NCI-H1694 treated with DMSO at 0.1 percent for 48 hours (cell line): ENCODE measurements at regions not wholly inside any gene's neighbourhood (a gene's known extent, or its start where the extent isn't known, plus 50 kb on each side); places are given as distances from the start of the nearest gene placed in this dataset.
"Not testable (repeated sequence)": the region's sequence is repeated elsewhere in the genome, so short reads cannot be mapped to it uniquely, and the experiment has no call there.

Experiments
- DNase-seq: peaks from one replicate; lab custom pipeline; 2025; lab: John Stamatoyannopoulos, UW

GRCh38 chr12:105524961-105525360 lies 194.5 kb downstream of the C12orf75 start:
- no peak for DNase-seq

GRCh38 chr12:105534068-105534467 lies 203.6 kb downstream of the C12orf75 start:
- no peak for DNase-seq

DNA sequence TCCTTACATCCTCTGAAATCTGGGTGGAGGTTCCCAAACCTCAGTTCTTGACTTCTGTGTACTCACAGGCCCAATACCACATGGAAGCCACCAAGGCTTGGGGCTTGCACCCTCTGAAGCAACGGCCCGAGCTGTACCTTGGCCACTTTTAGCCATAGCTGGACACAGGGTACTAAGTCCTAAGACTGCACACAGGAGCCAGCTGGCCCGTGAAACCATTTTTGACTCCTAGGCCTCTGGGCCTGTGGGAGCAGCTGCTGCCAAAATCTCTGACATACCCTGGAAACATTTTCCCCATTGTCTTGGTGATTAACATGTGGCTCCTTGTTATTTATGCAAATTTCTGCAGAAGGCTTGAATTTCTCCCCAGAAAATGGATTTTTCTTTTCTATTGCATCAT lies 204.5 kb downstream of the C12orf75 start:
- not testable (repeated sequence) for DNase-seq

GRCh38 chr12:105538880-105539279 lies 208.4 kb downstream of the C12orf75 start:
- DNase-seq: no peak

DNA sequence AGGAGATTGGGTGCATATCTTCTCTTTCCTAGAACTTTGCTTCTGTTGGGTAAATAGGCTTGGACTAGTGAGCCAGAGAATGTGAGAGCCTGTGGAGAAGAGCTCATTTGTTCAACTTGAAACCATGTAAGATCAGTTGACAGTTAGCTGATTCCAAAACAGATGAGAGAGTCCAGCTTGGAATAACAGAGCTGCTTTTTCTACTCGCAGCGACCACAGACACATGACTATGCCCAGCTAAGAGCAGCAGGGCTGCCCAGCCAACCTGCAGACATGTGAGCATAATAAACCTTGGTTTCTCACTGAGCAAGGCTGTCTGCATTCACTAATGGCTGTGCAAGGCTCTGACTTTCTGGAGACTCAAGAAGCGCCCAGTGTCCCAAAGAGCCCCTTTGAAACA lies 209.2 kb downstream of the C12orf75 start:
- DNase-seq: no peak

DNA sequence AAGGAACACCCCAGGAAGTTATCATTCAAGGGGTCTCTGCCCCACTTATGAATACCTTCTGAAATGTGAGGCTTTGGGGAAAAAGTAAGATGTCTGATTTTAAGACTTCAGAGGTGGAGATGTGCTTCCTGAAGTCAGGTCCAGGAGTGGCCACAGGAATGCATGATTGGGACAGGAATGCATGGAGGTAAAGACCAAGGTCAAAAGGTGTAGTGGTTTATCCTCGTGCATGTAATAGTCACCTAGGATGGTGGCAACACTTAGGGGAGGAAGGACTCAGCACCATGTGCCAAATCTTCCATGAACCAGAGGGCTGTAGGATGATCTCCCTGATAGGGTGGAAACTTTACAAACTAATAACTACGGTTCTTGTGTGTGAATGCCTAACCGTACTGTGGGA lies 217.3 kb downstream of the C12orf75 start:
- no peak for DNase-seq

GRCh38 chr12:105548626-105549025 lies 218.1 kb downstream of the C12orf75 start:
- no peak for DNase-seq

DNA sequence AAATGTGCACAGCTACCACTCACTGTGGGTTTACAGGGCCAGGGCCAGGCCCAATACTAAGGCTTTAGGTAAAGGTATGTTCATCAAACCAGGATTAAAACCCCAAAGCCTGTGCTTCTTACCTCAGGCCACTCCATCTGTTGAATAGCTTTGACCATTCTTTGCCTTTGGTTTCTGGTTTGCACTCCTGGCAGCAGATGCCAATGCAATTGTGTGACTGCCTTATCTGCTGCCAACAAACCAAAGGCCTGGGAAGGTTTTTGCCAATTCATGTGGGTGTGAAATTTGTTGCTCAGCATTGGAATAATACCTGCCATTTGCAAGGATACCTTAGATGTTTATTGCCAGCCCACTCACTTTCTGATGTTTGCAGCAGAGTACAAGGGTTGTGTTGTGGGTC lies 221.6 kb downstream of the C12orf75 start:
- DNase-seq: no peak

DNA sequence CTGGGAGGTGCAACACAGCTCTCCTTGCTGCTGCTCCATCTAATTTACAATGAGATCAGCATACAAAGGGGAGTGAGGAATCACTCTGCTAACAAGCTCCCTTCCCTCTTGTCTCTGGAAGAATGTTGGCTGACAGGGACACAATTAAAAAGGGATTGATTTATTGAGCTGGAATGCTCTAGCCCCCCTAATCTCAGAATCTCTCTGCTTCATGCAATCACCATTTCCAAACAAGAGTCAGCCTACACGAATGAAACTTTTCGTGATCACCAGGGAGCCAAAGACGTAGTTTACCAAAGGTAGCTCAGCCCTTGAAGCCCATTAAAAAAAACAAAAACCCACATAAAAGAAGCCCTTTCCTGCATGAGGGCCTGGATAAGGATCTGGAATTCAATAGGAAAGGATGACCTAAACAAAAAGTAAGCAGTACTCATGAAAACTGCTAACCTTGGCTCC lies 223.8 kb downstream of the C12orf75 start:
- no peak for DNase-seq

GRCh38 chr12:105554856-105555255 lies 224.4 kb downstream of the C12orf75 start:
- no peak for DNase-seq

GRCh38 chr12:105555556-105556295 lies 225.2 kb downstream of the C12orf75 start:
- DNase-seq: no peak

DNA sequence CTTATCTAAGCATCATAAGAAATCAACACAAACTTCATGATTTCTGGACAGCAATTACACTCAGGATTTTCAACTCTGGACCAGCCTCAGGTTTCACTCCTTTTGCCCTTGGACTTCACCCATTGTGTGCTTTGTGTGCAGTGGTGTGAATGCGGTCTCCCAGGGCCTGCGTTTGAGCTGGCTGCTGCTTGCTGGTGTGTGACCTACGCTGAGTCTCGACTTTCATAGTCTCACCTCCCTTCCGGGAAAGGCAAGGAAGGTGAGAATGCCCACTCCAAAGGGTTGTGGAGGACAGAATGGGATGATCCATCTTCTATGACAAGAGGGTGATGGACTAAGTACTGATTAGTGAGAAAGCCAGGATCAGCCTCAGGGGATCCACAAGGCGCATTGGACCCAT lies 228.8 kb downstream of the C12orf75 start:
- DNase-seq: no peak

DNA sequence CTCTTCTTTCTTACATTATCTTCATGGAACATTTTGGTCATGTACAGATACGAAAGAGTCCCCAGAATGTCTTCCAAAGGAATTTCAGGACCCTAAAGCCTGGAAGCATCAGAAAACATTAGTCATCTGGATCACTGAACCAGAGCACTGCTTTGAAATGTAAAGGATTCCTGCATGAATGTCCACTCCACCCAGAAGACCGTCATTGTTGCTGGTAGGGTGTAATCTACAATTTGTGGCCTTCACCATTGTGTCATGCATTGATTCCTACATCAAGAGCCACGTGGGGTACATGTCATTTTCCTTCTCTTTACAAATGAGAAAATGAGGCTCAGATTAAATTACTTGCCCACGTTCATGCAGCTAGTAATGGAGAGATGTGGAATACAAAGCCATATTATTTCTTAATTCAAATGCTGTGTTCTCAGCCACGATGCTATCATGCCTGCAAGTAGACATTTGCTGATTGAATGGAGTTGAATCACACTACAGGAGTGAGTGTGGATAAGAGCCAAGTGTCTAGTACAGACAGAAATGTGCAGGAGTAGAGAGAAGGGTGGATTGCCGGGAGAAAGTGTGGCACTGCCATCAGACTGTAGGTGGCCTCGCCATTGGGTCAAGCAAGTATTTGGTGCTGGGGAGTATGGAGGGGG lies 231.2 kb downstream of the C12orf75 start:
- DNase-seq: no peak

GRCh38 chr12:105562199-105562971 lies 231.9 kb downstream of the C12orf75 start:
- no peak for DNase-seq

GRCh38 chr12:105567061-105567460 lies 236.6 kb downstream of the C12orf75 start:
- DNase-seq: no peak

- DNase-seq: no peak
These were observed 239.4 kb downstream of the C12orf75 start for GRCh38 chr12:105569886-105570285.

- DNase-seq: no peak
These were observed 240.5 kb downstream of the C12orf75 start for GRCh38 chr12:105570944-105571343.

GRCh38 chr12:105573574-105573973 lies 243.1 kb downstream of the C12orf75 start:
- DNase-seq: no peak

- DNase-seq: no peak
These were observed 243.7 kb downstream of the C12orf75 start for GRCh38 chr12:105574056-105574715.

- no peak for DNase-seq
These were observed 244.7 kb downstream of the C12orf75 start for GRCh38 chr12:105575235-105575634.

DNA sequence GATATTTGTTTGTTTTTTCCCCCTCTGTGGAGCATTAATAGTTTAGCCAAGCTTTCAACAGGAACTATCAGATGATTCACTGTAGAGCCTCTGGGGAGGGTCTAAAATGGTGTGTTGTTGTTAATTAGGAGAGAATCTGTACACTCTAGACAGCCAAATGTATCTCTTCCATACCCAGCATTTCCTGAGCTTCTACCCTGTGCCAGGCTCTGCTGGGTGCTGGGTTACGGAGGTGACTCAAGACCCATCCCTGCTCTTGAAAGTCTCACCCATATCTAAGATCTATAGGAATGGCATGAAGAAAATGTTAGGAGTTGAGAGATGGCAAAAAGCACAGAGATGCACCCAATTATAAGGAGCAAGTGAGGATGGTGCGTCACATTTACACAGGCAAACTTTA lies 245.8 kb downstream of the C12orf75 start:
- DNase-seq: no peak

- DNase-seq: no peak
These were observed 250.4 kb downstream of the C12orf75 start for GRCh38 chr12:105580821-105581352.
